HG02852 (cell line): ENCODE measurements at regions not wholly inside any gene's neighbourhood (a gene's known extent, or its start where the extent isn't known, plus 50 kb on each side); places are given as distances from the start of the nearest gene placed in this dataset.
"Not testable (repeated sequence)": the region's sequence is repeated elsewhere in the genome, so short reads cannot be mapped to it uniquely, and the experiment has no call there.

ENCODE experiments used
- ATAC-seq: cut with Tn5 transposase; IDR thresholded peaks from one replicate; pipeline ENCODE4 v1.9.1; 2021; ENCODE audit warnings: mild to moderate bottlenecking, moderate library complexity; ENCODE audit not compliant: unreplicated experiment

DNA sequence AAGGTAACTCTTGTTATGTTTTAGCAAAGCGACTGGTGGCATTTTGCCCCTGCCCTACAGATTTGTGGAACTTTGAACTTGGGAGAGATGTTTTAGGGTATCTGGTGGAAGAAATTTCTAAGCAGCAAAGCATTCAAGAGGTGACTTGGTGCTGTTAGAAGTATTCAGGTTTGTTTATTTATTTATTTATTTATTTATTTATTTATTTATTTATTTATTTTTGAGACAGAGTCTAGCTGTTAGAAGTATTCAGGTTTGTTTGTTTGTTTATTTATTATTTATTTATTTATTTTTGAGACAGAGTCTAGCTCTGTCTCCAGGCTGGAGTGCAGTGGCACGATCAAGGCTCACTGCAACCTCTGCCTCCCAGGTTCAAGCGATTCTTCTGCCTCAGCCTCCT, 89.8 kb upstream of the DDHD1 start:
- not testable (repeated sequence) for ATAC-seq

DNA sequence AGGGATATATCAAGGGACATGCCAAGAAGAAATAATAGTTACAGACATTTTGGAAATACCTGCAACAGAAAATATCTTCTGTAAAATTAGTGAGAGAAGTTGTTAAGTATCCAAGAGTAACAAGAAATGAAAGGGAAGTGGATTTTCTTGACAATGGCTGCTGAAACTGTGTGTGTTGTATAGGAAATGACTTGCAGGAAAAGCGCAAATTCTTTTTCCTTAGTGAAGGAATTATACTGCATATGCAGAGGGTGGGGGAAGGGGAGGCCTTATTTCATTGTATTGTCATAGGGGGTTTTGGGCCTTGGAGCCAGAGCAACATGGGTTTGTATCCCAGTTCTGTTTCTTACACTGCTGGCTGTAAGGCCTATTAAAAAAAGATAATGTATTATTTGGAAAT, 84.4 kb upstream of the DDHD1 start:
- no peak for ATAC-seq

DNA sequence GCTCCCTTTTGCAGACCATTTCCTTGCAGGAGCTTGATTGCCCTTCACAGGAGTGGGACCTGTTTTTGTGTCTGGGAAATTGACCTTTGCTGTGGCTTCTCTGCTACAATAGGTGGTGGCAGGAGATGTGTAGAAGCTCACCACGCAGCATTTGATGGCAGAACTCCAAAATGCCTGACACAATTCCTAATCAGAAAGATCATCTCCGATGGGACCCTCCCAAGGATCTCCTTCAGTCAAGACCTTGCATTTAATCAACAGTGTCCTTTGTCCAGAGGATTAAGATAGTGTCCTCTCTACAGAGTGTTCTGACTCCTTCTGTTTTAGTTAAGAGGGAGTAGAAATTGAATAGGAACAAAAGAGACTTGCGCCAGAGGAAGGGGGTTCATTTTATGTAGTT, 83.6 kb upstream of the DDHD1 start:
- no peak for ATAC-seq

DNA sequence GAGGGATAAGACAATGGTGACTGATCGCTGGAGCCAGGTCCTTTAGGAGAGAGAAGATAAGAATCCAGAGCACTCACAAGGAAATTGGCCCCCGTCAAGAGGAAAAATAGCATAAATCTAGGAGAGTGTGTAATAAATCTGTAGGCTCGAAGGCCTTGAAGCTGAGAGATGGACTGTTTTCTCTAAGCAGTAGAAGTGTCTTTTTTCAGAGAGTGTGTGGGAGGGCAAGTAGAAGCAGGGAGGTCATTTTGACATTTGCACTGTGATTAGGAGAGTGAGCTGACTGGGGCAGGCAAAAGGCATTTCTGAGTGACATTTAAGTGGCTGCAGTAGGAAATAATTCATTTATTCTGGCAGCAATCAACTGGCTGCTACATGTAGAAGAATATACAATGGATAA, 78.0 kb upstream of the DDHD1 start:
- ATAC-seq: no peak

DNA sequence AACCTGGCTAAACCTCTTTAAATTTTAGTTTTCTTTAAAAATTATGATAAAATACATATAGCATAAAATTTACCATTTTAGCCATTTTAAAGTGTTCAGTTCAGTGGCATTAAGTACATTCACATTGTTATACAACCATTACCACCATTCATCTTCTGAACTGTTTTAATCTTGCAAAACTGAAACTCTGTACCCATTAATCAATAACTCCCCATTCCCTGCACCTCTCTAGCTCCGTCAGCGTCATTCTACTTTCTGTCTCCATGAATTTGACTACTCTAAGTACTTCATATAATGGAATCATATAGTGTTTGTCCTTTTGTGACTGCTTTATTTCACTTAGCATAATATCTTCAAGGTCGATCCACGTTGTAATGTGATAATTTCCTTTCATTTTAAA, 75.8 kb upstream of the DDHD1 start:
- no peak for ATAC-seq

DNA sequence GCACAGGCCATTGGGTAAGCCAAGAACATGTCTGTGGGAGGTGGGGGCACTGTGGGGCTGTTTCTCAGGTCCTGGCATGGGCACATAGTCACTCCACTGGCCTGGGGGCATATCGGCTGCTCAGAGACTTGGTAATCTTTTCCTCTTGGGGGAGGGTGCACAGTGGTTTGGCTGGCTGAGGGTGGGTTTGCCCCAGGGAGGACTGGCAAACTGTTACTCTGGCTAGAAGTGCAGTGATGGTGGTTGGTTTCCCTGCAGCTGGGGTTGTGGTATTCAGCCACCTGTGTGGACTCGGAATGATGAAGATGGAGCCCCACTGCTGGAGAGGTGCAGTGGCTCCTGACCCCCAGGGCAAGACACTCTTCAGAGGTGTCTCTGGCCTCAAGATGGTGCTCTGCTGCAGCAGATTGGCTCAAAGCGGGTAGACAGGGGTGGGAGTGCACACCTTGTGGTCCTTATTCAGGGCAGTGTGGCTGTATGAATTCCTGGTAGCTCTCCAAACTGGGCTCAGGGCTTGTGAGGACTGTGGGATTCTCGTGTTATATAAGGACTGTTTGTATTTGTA, 74.1 kb upstream of the DDHD1 start:
- ATAC-seq: no peak

DNA sequence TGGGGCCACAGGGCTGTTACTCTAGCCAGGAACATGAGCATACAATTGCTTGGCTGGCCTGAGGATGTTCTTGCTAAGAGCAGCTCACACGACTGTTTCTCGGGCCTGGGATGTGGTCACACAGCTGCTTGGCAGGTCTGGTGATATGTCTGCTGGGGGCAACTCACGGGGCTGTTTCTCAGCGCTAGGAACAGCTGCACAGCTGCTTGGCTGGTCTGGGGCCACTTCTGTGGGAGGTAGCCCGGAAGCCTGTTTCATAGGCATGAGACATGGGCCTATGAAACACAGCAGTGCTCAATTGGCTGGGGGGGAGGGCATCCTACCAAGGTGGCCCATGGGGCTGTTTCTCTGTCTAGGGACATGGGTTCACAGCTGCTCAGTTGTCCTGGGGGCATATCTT, 73.4 kb upstream of the DDHD1 start:
- ATAC-seq: no peak

DNA sequence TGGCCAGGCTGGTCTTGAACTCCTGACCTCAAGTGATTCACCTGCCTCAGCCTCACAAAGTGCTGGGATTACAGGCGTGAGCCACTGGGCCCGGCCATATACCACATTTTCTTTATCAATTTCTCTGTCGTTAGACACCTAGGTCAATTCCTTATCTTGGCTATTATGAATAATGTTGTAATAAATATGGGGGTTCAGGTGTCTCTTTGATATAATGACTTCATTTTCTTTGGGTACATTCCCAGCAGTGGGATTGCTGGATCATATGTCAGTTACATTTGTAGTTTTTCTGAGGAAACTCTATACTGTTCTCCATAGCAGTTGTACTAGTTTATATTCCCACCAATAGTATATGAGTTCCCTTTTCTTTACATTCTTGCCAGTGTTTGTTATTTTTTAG, 67.8 kb upstream of the DDHD1 start:
- no peak for ATAC-seq

DNA sequence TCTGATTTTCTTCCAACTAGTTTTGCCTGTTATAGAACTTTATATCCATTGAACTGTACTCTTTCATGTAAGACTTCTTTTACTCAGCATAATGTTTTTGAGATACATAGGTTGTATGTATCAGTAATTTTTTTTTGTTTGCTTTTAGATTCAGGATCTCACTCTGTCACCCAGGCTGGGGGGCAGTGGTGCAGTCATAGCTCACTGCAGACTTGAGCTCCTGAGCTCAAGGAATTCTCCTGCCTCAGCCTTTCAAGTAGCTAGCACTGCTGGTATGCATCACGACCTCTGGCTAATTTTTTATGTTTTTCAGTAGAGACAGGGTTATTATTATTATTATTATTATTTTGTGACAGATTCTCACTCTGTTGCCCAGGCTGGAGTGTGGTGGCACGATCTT, 65.0 kb upstream of the DDHD1 start:
- ATAC-seq: no peak

DNA sequence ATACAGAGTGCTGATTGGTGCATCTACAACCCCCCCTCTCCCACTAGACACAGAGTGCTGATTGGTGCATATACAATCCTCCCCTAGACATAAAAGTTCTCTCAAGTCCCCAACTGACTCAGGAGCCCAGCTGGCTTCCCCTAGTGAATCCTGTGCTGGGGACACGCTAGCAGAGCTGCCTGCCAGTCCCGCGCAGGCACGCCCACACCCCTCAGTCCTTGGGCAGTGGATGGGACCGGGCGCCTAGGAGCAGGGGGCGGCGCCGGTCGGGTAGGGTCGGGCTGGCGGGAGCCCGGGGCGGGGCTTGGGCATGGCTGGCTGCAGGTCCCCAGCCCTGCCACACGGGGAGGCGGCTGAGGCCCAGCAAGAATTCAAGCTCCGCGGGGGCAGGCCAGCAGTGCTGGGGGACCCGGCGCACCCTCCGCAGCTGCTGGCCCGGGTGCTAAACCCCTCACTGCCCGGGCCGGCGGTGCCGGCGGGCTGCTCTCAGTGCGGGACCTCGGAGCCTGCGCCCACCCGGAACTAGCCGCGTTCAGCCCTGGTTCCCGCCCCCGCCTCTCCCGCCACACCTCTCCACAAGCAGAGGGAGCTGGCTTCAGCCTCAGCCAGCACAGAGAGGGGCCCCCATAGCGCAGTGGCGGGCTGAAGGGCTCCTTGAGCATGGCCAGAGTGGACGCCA, 64.3 kb upstream of the DDHD1 start:
- ATAC-seq: peak; percentile 98

DNA sequence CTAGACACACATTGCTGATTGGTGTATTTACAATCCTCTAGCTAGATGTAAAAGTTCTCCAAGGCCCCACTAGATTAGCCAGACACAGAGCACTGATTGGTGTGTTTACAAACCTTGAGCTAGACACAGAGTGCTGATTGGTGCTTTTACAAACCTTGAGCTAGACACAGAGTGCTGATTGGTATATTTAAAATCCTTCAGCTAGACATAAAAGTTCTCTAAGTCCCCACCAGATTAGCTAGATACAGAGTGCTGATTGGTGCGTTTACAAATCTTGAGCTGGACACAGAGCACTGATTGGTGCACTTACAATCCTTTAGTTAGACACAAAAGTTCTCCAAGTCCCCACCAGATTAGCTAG, 63.8 kb upstream of the DDHD1 start:
- ATAC-seq: not testable (repeated sequence)

DNA sequence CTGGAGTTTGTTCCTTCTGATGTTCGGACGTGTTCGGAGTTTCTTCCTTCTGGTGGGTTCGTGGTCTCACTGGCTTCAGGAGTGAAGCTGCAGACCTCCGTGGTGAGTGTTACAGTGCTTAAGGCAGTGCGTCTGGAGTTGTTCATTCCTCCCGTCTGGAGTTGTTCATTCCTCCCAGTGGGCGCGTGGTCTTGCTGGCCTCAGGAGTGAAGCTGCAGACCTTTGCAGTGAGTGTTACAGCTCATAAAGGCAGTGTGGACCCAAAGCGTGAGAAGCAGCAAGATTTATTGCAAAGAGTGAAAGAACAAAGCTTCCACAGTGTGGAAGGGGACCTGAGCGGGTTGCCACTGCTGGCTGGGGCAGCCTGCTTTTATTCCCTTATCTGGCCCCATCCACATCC, 63.4 kb upstream of the DDHD1 start:
- not testable (repeated sequence) for ATAC-seq

DNA sequence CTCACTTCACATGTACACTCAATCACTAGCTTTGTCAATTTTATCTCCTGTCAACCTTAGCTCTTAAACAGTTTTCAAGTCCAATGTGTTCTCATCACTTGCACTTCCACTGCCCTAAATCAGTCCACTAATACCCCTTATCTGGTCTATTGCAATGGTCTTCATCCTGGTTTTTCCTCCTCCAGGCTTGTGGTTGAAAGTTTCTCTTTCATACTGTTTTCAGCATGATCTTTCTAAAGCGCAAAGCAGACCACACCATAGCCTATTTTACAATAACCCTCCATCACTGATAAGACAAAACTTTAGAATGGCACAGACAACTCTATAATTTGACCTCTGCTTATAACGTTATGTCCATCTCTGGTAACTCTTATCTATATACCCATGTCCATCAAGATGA, 62.0 kb upstream of the DDHD1 start:
- no peak for ATAC-seq

DNA sequence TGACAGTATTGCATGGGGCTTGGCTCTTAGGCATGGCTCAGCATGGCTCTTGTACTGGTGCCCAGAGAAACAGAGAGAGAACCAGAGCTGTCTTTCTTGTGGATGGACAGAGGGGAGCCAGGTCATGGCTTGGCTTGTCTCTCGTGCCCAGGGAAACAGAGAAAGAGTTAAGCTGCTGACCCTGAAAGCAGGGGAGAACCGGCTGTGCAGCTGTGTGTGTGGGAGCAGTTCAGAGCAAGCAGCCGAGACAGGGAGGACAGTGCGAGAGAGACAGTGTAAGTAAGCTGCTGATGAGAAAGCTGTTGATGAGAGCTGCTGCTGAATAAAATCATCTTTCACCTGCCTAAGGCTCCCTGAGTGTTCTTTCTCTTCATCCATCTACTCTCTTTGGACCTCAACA, 61.3 kb upstream of the DDHD1 start:
- no peak for ATAC-seq

DNA sequence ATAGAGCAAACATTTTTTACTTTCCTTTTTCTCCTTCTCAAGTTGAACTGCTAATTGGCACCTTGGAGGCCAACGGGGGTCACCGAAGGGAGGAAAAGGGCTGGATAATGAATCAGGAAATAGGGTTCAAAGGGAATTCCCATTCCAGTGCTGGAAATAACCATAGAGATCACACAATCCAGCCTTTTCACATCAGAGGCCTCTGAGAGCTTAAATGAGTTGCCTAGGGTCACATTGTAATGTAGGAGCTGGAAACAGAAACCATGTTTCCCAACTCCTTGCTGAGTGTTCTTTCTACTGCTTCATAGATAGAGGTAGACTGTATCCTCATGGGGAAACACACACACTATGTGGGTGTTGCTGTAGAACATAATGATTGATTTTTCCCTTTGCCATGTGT, 60.6 kb upstream of the DDHD1 start:
- no peak for ATAC-seq

DNA sequence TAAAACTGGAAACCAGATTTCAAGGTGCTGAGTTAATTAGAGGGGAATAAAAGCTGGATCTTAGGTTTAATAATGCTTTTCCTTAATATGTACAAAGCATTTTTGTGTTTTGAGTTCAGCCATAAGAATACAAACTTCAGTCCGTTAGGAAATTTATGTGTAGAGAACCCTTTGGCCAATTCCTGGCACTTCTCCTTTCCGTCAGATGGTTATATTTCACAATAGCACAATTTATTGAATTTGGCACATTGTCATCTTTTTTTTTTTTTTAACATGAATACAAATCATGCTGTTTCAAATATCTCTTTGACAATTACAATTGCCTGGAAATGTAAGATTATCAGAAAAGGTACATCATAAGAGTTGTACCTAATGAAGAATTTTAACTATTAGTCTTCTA, 56.2 kb upstream of the DDHD1 start:
- no peak for ATAC-seq
